Muscle of leg (tissue), 3 donors: ENCODE measurements at regions not wholly inside any gene's neighbourhood (a gene's known extent, or its start where the extent isn't known, plus 50 kb on each side); places are given as distances from the start of the nearest gene placed in this dataset.

Experiments used
- DNase-seq: peaks from one replicate; pipeline ENCODE4 v3.0.0; 2013
- H3K27ac ChIP-seq: one replicate; pipeline ENCODE4 v1.5.1; 2013; ENCODE audit warnings: mild to moderate bottlenecking, low read length, control low read depth
- H3K27me3 ChIP-seq: one replicate; pipeline ENCODE4 v1.6.1; 2013; ENCODE audit warnings: low read length; ENCODE audit not compliant: control insufficient read depth, insufficient read depth
- H3K36me3 ChIP-seq: one replicate; pipeline ENCODE4 v1.6.1; 2013; ENCODE audit warnings: low read length; ENCODE audit not compliant: control insufficient read depth, insufficient read depth
- H3K4me1 ChIP-seq: one replicate; pipeline ENCODE4 v1.6.1; 2013; ENCODE audit warnings: low read length; ENCODE audit not compliant: control insufficient read depth, insufficient read depth
- H3K4me3 ChIP-seq: one replicate; pipeline ENCODE4 v1.5.1; 2013; ENCODE audit warnings: low read length, control low read depth
- H3K9me3 ChIP-seq: replicated peaks from 2 replicates; pipeline ENCODE4 v1.6.1; 2013; ENCODE audit warnings: low read depth, low read length; ENCODE audit not compliant: control insufficient read depth
- WGBS: methylation state at CpG from one replicate; pipeline ENCODE4 v1.1.5; 2013; ENCODE audit warnings: missing lambda C conversion rate; ENCODE audit not compliant: insufficient coverage; 5-methylcytosine and 5-hydroxymethylcytosine counted together

DNA sequence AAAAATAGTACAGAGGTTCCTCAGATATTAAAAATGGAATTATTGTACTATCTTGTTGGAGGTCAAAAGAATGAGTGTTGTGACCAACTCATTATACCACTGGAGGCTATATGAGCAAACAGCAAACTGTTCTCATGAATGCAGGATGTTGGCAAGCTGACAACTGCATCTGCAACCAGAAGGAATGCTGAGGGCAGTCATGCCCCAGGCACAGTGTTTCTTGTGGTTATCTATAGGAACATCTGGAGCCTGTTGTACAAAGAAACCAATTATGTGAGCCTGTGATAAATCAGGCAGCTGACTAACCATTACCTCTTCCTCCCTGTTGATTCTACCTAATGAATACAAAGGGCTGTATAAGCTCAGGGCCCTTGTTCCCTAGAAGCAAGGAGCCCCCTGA, 2057.1 kb downstream of the TP53TG3F start:
- no peak for DNase-seq
- no peaks in the 10 kb centered on the region for H3K4me1 ChIP-seq
- peaks cover 32% of the 10 kb centered on the region for H3K9me3 ChIP-seq
- no peak overlapping the region for H3K4me3 ChIP-seq
- H3K36me3 ChIP-seq, result no peaks in the 10 kb centered on the region
- no peak overlapping the region for H3K27ac ChIP-seq
- no peaks in the 10 kb centered on the region for H3K27me3 ChIP-seq

DNA sequence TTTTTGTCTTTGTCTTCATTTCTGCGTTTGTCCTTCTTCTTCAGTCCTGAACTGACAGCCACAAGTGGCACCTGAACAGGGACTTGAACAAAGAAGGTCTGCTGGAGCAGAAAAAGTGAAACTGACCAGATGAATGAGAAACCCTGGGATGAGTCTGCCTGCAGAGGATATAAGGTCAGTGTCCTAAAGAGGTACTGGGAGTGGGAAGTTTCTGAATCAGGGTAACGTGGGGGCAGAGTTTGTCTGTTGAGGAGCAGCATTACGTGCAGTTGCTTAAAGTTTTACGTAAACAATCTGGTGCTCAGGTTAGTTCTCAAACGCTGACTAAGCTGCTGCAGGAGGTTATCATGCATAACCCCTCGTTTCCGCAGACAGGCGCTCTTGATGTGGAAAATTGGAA, 2057.6 kb downstream of the TP53TG3F start:
- Histone ChIP-seq H3K4me3 (no peak overlapping the region), H3K27ac (no peak overlapping the region), H3K27me3 (no peaks in the 10 kb centered on the region), H3K9me3 (peaks cover 30% of the 10 kb centered on the region), H3K4me1 (no peaks in the 10 kb centered on the region), H3K36me3 (no peaks in the 10 kb centered on the region)
- 62% methylated on average over 4 of the region's 8 CpGs for WGBS
- no peak for DNase-seq

DNA sequence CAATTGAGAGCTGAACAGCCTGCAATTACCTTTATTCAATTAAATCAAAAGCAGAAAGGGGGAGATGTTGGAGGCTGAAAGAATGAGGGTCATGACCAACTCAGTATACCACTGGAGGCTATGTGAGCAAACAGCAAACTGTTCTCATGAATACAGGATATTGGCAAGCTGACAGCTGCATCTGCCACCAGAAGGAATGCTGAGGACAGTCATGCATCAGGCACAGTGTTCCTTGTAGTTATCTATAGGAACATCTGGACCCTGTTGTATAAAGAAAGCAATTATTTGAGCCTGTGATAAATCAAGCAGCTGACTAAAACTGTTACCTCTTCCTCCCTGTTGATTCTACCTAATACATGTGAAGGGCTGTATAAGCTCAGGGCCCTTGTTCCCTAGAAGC, 2064.6 kb downstream of the TP53TG3F start:
- Histone ChIP-seq H3K27ac (no peak overlapping the region), H3K9me3 (peaks cover 46% of the 10 kb centered on the region), H3K27me3 (no peaks in the 10 kb centered on the region), H3K4me1 (no peaks in the 10 kb centered on the region), H3K4me3 (no peak overlapping the region), H3K36me3 (no peaks in the 10 kb centered on the region)
- no peak for DNase-seq

DNA sequence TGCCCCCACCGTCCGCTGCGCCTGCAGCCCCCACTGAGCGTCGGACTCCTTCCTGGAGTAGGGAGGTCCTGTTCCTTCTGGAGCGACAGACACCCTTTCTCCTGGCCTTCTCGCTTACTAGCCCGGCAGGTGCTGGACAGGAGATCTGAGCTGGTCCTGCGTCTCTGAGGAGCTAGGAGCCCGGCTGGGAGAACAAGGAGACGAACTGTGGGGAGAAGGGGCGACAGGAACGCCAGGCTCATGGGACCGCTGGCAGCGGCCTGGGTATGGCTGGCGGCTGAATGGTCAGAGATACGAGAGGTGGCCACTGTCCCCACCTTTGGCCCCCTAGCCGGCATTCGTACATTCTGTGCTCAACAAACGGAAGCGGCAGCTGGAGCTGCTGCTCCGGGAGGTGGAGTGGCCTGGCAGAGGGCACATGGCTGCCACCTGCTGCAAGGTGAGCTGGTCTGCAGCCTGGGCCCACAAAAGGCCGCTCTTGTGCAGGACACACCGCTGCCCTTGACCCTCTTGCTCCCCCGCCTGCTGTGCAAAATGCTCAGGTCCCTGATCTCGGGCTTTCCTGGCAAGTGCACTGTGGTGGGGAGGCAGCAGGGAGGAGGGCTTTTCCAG, 2066.7 kb downstream of the TP53TG3F start:
- Histone ChIP-seq H3K9me3 (peaks cover 41% of the 10 kb centered on the region), H3K4me1 (no peaks in the 10 kb centered on the region), H3K4me3 (no peak overlapping the region), H3K27ac (no peak overlapping the region), H3K36me3 (no peaks in the 10 kb centered on the region), H3K27me3 (no peaks in the 10 kb centered on the region)
- DNase-seq, result no peak
- 73% methylated on average over 26 of the region's 26 CpGs for WGBS

DNA sequence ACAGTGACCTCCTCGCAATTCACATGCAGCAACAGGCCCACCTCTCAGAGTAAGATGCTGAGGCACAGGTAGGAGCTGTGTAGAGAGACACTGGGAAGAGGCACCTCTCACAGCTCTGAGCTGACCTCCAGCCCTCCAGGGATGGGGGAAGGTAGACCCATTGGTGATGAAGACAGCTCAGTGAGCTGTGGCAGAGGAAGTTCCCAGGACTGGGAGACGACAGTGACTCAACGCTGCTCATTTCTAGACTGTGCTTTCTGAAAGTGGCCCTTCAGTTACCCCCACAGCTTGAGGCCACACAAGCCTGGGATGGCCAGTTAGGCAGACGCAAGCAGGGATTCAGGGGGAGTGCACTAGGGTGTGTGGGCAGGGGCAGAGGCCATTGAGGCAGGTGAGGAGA, 2073.2 kb downstream of the TP53TG3F start:
- Histone ChIP-seq H3K36me3 (no peaks in the 10 kb centered on the region), H3K27me3 (no peaks in the 10 kb centered on the region), H3K4me1 (no peaks in the 10 kb centered on the region), H3K4me3 (no peak overlapping the region), H3K27ac (no peak overlapping the region), H3K9me3 (peaks cover 35% of the 10 kb centered on the region)
- 95% methylated on average over 2 of the region's 4 CpGs for WGBS
- no peak for DNase-seq

DNA sequence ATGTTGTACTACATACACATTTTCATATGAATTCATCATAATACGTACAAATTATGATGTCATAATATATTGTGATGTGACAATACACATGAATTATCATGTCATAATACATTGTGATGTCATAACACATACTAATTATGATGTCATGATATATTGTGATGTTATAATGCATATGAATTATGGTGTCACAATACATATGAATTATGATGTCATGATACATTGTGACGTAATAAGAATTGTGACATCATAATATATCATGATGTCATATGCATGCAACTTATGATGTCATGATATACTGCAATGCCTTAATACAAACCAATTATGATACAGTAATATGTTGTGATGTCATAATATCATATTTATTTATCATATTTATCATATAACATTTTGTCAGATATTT, 2074.3 kb downstream of the TP53TG3F start:
- no peak for DNase-seq
- WGBS, result no CpG with 5 or more reads among the region's 2 CpGs
- no peak overlapping the region for H3K4me3 ChIP-seq
- H3K4me1 ChIP-seq, result no peaks in the 10 kb centered on the region
- H3K27ac ChIP-seq, result no peak overlapping the region
- H3K36me3 ChIP-seq, result no peaks in the 10 kb centered on the region
- no peaks in the 10 kb centered on the region for H3K27me3 ChIP-seq
- peaks cover 28% of the 10 kb centered on the region for H3K9me3 ChIP-seq

DNA sequence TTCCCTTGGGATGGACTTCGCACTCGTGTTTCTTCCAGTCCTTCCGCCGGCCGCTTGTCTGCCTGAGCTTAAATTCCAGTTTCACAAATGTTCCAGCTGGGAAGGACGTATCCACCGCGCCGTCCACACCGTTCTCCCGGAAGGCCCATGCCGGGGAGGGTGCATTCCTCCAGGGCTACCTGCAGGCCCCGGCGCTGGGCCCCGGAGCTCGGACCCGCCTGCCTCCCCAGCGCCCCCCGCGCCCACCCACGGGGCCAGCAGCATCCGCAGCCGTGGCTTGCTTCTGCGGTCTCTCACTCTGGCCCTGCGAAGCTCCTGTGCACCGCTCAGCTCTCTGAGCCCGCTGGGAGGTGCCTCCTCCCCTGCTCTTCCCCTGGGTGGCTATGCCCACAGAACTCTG, 2084.1 kb downstream of the TP53TG3F start:
- 78% methylated on average over 27 of the region's 27 CpGs for WGBS
- no peaks in the 10 kb centered on the region for H3K36me3 ChIP-seq
- no peak overlapping the region for H3K27ac ChIP-seq
- no peak for DNase-seq
- H3K4me3 ChIP-seq, result no peak overlapping the region
- H3K9me3 ChIP-seq, result peaks cover 18% of the 10 kb centered on the region
- no peaks in the 10 kb centered on the region for H3K4me1 ChIP-seq
- H3K27me3 ChIP-seq, result no peaks in the 10 kb centered on the region

DNA sequence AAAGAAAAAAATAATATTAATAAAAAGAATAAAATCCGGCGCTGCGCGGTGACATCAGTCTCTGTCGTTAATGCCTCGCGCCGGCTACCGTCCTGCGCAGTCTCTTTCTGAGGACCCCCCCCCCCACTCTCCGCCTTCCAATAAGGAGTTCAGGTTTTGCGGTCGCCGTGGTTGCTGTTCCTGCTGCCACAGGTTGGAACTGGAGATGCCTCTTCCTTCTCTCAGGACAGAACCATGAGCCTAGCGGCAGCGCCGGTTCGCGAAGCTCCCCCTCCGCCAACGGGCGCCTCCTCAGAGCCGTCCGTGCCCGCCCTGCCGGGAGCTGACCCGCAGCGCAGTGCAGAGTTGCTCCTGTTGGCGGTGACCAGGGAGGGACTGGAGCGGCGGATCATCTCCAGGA, 2093.4 kb downstream of the TP53TG3F start:
- Histone ChIP-seq H3K9me3 (peaks cover 19% of the 10 kb centered on the region), H3K4me1 (no peaks in the 10 kb centered on the region), H3K27me3 (no peaks in the 10 kb centered on the region), H3K27ac (no peak overlapping the region), H3K36me3 (no peaks in the 10 kb centered on the region), H3K4me3 (no peak overlapping the region)
- 47% methylated on average over 17 of the region's 31 CpGs for WGBS
- no peak for DNase-seq

DNA sequence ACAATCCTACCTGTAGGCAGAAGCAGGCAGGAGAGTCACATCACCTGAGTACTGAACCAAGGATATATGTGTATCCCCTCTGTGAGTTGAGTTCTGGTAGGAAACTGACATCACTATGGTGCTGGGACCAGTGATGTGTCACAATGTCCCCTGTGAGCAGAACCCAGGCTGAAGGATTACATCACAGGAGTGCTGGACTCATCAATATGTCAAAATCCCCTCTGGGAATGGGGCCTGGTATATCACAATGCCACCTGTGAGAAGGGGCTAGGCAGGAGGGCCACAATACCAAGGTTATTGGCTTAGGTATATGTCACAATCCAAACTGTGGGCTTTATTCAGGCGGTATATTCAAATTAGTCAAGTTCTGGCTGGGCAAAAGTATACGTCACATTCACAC, 2098.3 kb downstream of the TP53TG3F start:
- no peak for DNase-seq
- Histone ChIP-seq H3K4me3 (no peak overlapping the region), H3K36me3 (no peaks in the 10 kb centered on the region), H3K4me1 (no peaks in the 10 kb centered on the region), H3K27me3 (no peaks in the 10 kb centered on the region), H3K27ac (no peak overlapping the region), H3K9me3 (peaks cover 45% of the 10 kb centered on the region)
- WGBS, result 66% methylated on average over 2 of the region's 2 CpGs

DNA sequence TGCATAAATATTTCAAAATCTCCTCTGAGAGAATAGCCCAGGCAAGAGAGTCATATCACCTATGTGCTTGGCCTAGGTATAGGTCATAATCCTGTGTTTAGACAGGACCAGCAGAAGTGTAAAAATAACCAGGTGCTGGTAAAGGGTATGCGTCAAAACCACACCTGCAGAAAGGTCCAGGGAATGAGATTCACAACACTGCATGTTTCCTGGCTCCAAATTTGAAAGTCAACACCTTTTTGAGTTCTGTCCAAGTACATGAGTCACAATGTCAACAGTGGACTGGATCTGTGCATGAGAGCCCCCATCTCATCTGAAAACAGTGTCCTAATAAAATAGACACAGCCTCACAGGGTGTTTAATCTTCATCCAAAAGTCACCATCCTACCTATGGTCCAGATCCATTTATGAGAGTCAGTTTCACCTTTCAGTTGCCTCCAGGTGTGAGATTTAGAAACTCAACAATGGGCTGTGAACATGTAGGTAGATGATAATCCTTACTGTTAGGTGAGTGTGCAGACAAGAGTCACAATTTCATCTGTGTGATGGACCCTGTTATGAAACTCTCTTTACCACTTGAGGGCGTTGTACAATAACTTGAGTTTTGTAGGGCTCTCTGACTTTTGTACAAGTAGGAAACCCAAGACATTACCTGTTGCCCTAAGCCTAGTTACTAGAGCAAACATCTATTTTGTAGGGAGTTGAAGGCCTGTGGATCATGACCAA, 2100.7 kb downstream of the TP53TG3F start:
- Histone ChIP-seq H3K27ac (no peak overlapping the region), H3K36me3 (no peaks in the 10 kb centered on the region), H3K9me3 (peaks cover 57% of the 10 kb centered on the region), H3K4me3 (no peak overlapping the region), H3K27me3 (no peaks in the 10 kb centered on the region), H3K4me1 (no peaks in the 10 kb centered on the region)
- DNase-seq, result no peak
- 78% methylated on average over 1 of the region's 2 CpGs for WGBS

DNA sequence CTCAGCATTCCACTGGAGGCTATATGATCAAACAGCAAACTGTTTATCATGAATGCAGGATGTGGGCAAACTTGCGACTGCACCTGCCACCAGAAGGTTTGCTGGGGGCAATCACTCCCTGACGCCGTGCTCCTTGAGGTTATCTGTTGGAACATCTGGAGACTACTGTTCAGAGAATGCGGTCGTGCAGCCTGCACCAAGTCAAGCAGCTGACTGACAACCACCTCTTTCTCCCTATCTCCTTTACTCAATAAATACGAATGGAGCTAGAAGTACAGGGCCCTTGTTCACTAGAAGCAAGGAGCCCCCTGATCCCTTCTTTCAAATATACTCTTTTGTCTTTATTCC, 2101.2 kb downstream of the TP53TG3F start:
- no peaks in the 10 kb centered on the region for H3K36me3 ChIP-seq
- WGBS, result 69% methylated on average over 5 of the region's 6 CpGs
- no peak overlapping the region for H3K4me3 ChIP-seq
- DNase-seq, result no peak
- no peaks in the 10 kb centered on the region for H3K27me3 ChIP-seq
- no peaks in the 10 kb centered on the region for H3K4me1 ChIP-seq
- peaks cover 61% of the 10 kb centered on the region for H3K9me3 ChIP-seq
- no peak overlapping the region for H3K27ac ChIP-seq
